LNCaP clone FGC (cell line): ENCODE measurements at regions not wholly inside any gene's neighbourhood (a gene's known extent, or its start where the extent isn't known, plus 50 kb on each side); places are given as distances from the start of the nearest gene placed in this dataset.
A peak's percentile ranks its signal among the peaks of the same experiment; 100 is the strongest.

Experiments used
- DNase-seq: peaks from one replicate; pipeline ENCODE4 v3.0.0-alpha.2; 2011; ENCODE audit warnings: low read depth
- H3K4me3 ChIP-seq: 2 replicates; pipeline ENCODE4 v1.5.1; 2011; ENCODE audit warnings: mild to moderate bottlenecking, low read depth, low read length, control low read depth
- TF ChIP-seq, protein P1 (sequence below): IDR thresholded peaks from 2 replicates; pipeline ENCODE4 v1.5.1; 2012; ENCODE audit warnings: mild to moderate bottlenecking; ENCODE audit not compliant: control insufficient read depth, insufficient read depth; ENCODE audit errors: extremely low read depth

DNA sequence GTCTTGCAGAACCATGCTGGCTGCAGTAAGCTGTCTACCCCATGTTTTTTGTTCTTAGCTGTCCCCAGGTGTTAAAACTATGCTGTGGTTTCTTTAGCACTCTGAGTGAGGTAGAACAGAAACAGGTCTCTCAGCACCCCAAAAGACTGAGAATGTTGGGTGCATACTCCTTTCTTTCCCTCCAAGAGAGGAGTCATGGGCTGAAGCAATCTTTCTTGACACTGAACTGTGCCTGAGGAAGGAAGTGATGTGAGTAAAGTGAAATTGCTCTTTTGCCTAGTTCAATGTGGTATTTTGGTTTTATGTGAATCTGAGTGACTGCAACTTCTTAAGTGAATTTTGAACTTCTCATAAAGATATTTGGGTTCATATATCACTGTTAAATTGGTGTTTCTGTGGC, 138.0 kb upstream of the MCHR2 start:
- no peak for DNase-seq
- no peak overlapping the region for H3K4me3 ChIP-seq
- TF ChIP-seq, protein P1, sequence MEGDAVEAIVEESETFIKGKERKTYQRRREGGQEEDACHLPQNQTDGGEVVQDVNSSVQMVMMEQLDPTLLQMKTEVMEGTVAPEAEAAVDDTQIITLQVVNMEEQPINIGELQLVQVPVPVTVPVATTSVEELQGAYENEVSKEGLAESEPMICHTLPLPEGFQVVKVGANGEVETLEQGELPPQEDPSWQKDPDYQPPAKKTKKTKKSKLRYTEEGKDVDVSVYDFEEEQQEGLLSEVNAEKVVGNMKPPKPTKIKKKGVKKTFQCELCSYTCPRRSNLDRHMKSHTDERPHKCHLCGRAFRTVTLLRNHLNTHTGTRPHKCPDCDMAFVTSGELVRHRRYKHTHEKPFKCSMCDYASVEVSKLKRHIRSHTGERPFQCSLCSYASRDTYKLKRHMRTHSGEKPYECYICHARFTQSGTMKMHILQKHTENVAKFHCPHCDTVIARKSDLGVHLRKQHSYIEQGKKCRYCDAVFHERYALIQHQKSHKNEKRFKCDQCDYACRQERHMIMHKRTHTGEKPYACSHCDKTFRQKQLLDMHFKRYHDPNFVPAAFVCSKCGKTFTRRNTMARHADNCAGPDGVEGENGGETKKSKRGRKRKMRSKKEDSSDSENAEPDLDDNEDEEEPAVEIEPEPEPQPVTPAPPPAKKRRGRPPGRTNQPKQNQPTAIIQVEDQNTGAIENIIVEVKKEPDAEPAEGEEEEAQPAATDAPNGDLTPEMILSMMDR, result no peak

GRCh38 chr6:100130630-100131029, 136.6 kb upstream of the MCHR2 start:
- no peak overlapping the region for H3K4me3 ChIP-seq
- no peak for DNase-seq
- TF ChIP-seq, protein P1, result no peak

GRCh38 chr6:100126790-100127484, 132.9 kb upstream of the MCHR2 start:
- no peak overlapping the region for H3K4me3 ChIP-seq
- TF ChIP-seq, protein P1, result peak; percentile 26; the same call in 1 of the 2 replicates
- no peak for DNase-seq

GRCh38 chr6:100121854-100122609, 128.0 kb upstream of the MCHR2 start:
- DNase-seq, result no peak
- no peak overlapping the region for H3K4me3 ChIP-seq
- TF ChIP-seq, protein P1, result no peak

DNA sequence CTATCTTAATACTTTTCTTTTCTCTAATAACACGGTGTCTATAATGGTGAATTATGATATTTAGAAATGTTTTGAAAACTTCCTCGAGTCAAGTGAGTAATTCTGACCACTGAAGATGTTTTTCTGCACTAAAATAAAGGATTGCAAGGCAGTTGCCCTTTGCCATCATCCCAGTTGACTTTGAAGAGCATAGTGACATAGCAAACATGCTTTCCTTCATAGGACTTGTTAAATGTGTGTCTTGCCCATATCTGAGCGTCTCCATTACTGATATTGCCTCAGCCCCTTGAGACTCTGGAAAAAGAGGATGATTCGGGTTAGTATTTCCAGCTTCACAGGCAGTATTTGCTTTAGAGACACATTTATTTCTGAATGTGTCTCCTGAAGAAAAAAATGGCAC, 125.2 kb upstream of the MCHR2 start:
- H3K4me3 ChIP-seq, result no peak overlapping the region
- TF ChIP-seq, protein P1, result no peak
- no peak for DNase-seq

GRCh38 chr6:100118301-100118700, 124.3 kb upstream of the MCHR2 start:
- no peak overlapping the region for H3K4me3 ChIP-seq
- no peak for DNase-seq
- TF ChIP-seq, protein P1, result no peak
